AG04449 (cell line): ENCODE measurements at regions not wholly inside any gene's neighbourhood (a gene's known extent, or its start where the extent isn't known, plus 50 kb on each side); places are given as distances from the start of the nearest gene placed in this dataset.

Source experiments
- CTCF ChIA-PET: fragments of 350-600 bp; formaldehyde crosslinking; extraction: SDS; loops from one replicate; lab custom pipeline; 2021; ENCODE audit warnings: antibody characterized with exemption; lab: Yijun Ruan, JAX
- POLR2A ChIA-PET: fragments of 400-600, 350-600 bp; formaldehyde crosslinking; extraction: SDS; loops from one replicate; lab custom pipeline; 2020; ENCODE audit warnings: antibody characterized with exemption, inconsistent platforms; lab: Yijun Ruan, JAX
- DNase-seq: peaks from one replicate; pipeline ENCODE4 v3.0.0-alpha.2; 2010; ENCODE audit warnings: low read depth, low spot score
- H3K4me3 ChIP-seq: 2 replicates; pipeline ENCODE4 v1.5.1; 2011; ENCODE audit warnings: low read depth, mild to moderate bottlenecking, control low read depth, low read length
- TF ChIP-seq, protein P1 (sequence below): IDR thresholded peaks from one replicate; pipeline ENCODE4 v1.5.1; 2011; ENCODE audit warnings: mild to moderate bottlenecking, moderate library complexity, low read length, control low read depth, inconsistent platforms; ENCODE audit not compliant: insufficient read depth; ENCODE audit errors: missing control alignments

- DNase-seq: no peak
- ChIA-PET POLR2A (no interaction called here), CTCF (no interaction called here)
- no peak overlapping the region for H3K4me3 ChIP-seq
- TF ChIP-seq, protein P1, sequence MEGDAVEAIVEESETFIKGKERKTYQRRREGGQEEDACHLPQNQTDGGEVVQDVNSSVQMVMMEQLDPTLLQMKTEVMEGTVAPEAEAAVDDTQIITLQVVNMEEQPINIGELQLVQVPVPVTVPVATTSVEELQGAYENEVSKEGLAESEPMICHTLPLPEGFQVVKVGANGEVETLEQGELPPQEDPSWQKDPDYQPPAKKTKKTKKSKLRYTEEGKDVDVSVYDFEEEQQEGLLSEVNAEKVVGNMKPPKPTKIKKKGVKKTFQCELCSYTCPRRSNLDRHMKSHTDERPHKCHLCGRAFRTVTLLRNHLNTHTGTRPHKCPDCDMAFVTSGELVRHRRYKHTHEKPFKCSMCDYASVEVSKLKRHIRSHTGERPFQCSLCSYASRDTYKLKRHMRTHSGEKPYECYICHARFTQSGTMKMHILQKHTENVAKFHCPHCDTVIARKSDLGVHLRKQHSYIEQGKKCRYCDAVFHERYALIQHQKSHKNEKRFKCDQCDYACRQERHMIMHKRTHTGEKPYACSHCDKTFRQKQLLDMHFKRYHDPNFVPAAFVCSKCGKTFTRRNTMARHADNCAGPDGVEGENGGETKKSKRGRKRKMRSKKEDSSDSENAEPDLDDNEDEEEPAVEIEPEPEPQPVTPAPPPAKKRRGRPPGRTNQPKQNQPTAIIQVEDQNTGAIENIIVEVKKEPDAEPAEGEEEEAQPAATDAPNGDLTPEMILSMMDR: no peak
Measured at GRCh38 chrX:43469391-43470054, 186.6 kb upstream of the MAOA start.

DNA sequence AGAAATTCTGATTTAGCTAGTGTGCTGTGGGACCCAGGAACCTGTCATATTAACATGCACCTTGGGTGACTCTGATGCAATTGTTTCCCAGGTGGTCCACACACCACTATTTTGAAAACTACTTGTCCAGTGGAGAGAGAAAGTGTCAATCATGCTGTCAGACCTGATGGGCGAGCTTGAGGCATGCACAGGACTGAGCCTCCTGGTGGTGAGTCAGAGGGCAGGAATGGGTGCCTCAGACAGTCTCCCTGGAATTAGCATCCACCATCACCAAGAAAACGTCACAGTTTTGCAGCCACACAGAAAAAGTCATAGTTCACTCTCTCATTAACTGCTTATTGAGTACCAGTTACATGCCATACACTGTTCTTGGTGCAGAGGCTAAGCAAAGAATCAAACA, 181.8 kb upstream of the MAOA start:
- CTCF ChIA-PET: no interaction called here
- DNase-seq: no peak
- POLR2A ChIA-PET: no interaction called here
- TF ChIP-seq, protein P1: no peak
- H3K4me3 ChIP-seq: no peak overlapping the region

- ChIA-PET POLR2A (no interaction called here), CTCF (no interaction called here)
- TF ChIP-seq, protein P1: no peak
- no peak overlapping the region for H3K4me3 ChIP-seq
- DNase-seq: no peak
Measured at GRCh38 chrX:43479070-43479469, 177.0 kb upstream of the MAOA start.

GRCh38 chrX:43479850-43480249, 176.2 kb upstream of the MAOA start:
- TF ChIP-seq, protein P1: no peak
- H3K4me3 ChIP-seq: no peak overlapping the region
- POLR2A ChIA-PET: no interaction called here
- DNase-seq: no peak
- CTCF ChIA-PET: no interaction called here

GRCh38 chrX:43481576-43481975, 174.5 kb upstream of the MAOA start:
- H3K4me3 ChIP-seq: no peak overlapping the region
- DNase-seq: no peak
- TF ChIP-seq, protein P1: no peak
- ChIA-PET CTCF (no interaction called here), POLR2A (no interaction called here)

GRCh38 chrX:43493756-43494155, 162.3 kb upstream of the MAOA start:
- CTCF ChIA-PET: no interaction called here
- TF ChIP-seq, protein P1: no peak
- no peak for DNase-seq
- H3K4me3 ChIP-seq: no peak overlapping the region
- POLR2A ChIA-PET: no interaction called here
